Activated CD4-positive, alpha-beta T cell treated with anti-CD3 and anti-CD28 coated beads for 36 hours (primary cell): ENCODE measurements at regions not wholly inside any gene's neighbourhood (a gene's known extent, or its start where the extent isn't known, plus 50 kb on each side); places are given as distances from the start of the nearest gene placed in this dataset.

Experiments used
- ATAC-seq: fragments of 200-7000 bp; cut with Tn5 transposase; one replicate; pipeline ENCODE4 v1.10.0; 2021; ENCODE audit warnings: mild to moderate bottlenecking, moderate library complexity
- CTCF ChIA-PET: fragments of 350-600 bp; sonication (Branson Sonifier 250); formaldehyde crosslinking; loops from one replicate; lab custom pipeline; 2021; ENCODE audit warnings: antibody characterized with exemption; lab: Charles Lee
- POLR2A ChIA-PET: fragments of 350-600 bp; sonication (Branson Sonifier 250); formaldehyde crosslinking; loops from one replicate; lab custom pipeline; 2021; ENCODE audit warnings: antibody characterized with exemption, inconsistent platforms; lab: Charles Lee
- DNase-seq: peaks from one replicate; pipeline ENCODE4 v3.0.0-alpha.2; 2020
- H3K27ac Mint-ChIP-seq: one replicate; pipeline ENCODE4 v1.8.0; 2021; ENCODE audit warnings: mixed read lengths
- H3K27me3 Mint-ChIP-seq: one replicate; pipeline ENCODE4 v1.8.0; 2021; ENCODE audit warnings: mixed read lengths
- H3K36me3 Mint-ChIP-seq: one replicate; pipeline ENCODE4 v1.8.0; 2021; ENCODE audit warnings: low read depth, mixed read lengths
- H3K4me1 Mint-ChIP-seq: one replicate; pipeline ENCODE4 v1.8.0; 2021; ENCODE audit warnings: mixed read lengths
- H3K4me3 Mint-ChIP-seq: one replicate; pipeline ENCODE4 v1.8.0; 2021; ENCODE audit warnings: mild to moderate bottlenecking, moderate library complexity, mixed read lengths
- H3K9me3 Mint-ChIP-seq: one replicate; pipeline ENCODE4 v1.8.0; 2021; ENCODE audit warnings: low read depth, mixed read lengths
- intact Hi-C, 2 experiments: fragments of 100-400 bp; cut with DNase I in 1 of 2; cut with micrococcal nuclease in 1 of 2; formaldehyde crosslinking; loops; one replicate each; pipeline versions ENCODE4 v1.14.2 to v1.15.1; 2022 to 2024; cut with DNase I, micrococcal nuclease

DNA sequence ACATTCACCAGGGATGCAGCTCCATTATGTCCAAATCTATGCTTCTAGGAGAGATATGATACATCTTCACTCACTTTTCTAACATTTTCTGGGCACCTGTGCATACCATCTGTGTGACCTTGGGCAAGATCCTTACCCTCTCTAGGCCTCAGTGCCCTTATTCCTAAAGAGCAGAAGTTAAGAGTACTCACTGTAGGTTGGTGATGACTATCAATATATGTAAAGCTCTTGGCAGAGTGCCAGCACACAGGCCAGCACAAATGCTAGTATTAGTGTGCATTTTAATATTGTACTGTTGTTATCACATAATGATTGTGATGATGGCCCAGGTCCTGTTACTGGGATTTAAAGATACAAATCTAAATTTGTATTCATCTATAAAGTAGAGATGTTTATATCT lies 199.2 kb downstream of the RAD51AP2 start:
- DNase-seq: no peak
- no peaks in the 10 kb centered on the region for H3K4me1 Mint-ChIP-seq
- no peak overlapping the region for H3K4me3 Mint-ChIP-seq
- POLR2A ChIA-PET: no interaction called here
- H3K27ac Mint-ChIP-seq: no peak overlapping the region
- CTCF ChIA-PET: no interaction called here
- no peak for ATAC-seq
- intact Hi-C loops: loop anchor here in 1 of 2 experiments (10.0 kb wide), 1 partner anchor 356 kb away; no protein-coding TSS in a partner anchor
- H3K9me3 Mint-ChIP-seq: no peaks in the 10 kb centered on the region
- H3K27me3 Mint-ChIP-seq: peaks cover 2% of the 10 kb centered on the region
- no peaks in the 10 kb centered on the region for H3K36me3 Mint-ChIP-seq

DNA sequence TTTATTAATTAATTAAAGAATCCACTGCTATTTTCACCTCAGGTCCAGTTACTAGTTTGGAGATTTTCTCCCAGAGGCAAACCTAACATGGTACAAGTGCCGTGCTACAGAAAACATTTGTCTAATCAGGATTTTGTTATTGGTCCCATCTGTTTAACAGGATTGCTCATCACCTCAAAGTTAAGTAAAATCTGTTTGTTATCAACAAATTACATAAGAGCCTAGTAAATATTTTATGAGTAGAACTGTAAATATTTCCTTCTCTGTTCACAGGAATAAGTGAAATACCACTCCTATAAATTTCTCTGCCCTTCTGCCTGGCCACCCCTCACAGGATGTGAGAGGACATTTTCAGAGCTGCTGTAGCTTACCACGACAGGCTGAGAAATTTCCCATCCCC lies 200.2 kb downstream of the RAD51AP2 start:
- Mint-ChIP-seq H3K27me3 (peaks cover 4% of the 10 kb centered on the region), H3K9me3 (no peaks in the 10 kb centered on the region), H3K4me3 (no peak overlapping the region), H3K36me3 (no peaks in the 10 kb centered on the region), H3K27ac (no peak overlapping the region), H3K4me1 (no peaks in the 10 kb centered on the region)
- intact Hi-C loops: loop anchor here in 1 of 2 experiments (10.0 kb wide), 1 partner anchor 357 kb away; no protein-coding TSS in a partner anchor
- POLR2A ChIA-PET: no interaction called here
- no peak for DNase-seq
- ATAC-seq: no peak
- CTCF ChIA-PET: no interaction called here

DNA sequence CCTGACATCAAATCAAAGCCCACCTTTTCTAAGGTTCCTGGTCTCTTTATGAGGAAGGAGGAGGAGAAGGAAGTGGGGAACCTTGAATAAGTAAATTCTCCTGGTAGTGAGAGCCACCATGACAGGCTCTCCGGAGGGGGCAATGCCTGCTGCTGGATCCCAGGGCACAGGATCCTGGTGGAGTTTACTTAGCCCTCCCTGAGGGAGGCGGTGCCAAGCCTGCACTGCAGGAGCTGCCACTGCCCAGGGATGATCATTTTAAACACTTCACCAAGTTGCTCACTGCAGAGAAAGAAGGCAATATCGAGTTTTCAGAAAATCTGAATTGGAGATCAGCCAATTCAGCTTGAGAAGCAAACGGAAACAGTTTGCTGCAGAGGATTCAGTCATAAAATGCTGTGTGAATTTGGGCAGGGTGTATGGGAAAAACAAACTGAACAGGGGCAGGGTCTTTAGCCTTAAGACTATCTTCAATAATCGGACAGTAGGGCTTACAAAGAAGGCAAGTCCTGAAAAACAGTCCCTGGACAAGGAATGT lies 200.7 kb downstream of the RAD51AP2 start:
- H3K9me3 Mint-ChIP-seq: no peaks in the 10 kb centered on the region
- POLR2A ChIA-PET: no interaction called here
- H3K27ac Mint-ChIP-seq: no peak overlapping the region
- DNase-seq (no peak), ATAC-seq (no peak)
- H3K27me3 Mint-ChIP-seq: peaks cover 4% of the 10 kb centered on the region
- H3K4me3 Mint-ChIP-seq: no peak overlapping the region
- no peaks in the 10 kb centered on the region for H3K36me3 Mint-ChIP-seq
- H3K4me1 Mint-ChIP-seq: peaks cover under 1% of the 10 kb centered on the region
- intact Hi-C loops: loop anchor here in 1 of 2 experiments (10.0 kb wide), 1 partner anchor 357 kb away; no protein-coding TSS in a partner anchor
- CTCF ChIA-PET: no interaction called here

DNA sequence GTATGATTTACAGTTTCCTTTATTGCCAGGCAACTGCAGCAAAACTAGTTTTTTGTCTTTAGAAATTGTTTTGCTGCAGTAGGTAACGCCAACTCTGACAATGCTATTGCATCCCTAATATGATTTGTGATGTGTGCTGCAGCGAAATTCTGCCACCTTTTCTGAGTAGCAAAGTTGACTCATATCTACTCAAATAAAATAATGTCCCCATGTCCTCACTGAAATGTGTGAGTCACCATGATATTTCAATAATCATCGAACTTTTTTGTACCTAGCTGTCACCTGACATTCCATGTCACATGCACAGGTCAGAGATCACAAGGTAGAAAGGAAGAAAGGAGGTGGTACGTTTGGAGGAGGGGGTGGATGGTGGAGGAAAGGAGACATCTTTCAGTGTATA lies 205.0 kb downstream of the RAD51AP2 start:
- ATAC-seq: no peak
- H3K36me3 Mint-ChIP-seq: no peaks in the 10 kb centered on the region
- ChIA-PET CTCF (no interaction called here), POLR2A (no interaction called here)
- H3K27ac Mint-ChIP-seq: no peak overlapping the region
- peaks cover 6% of the 10 kb centered on the region for H3K4me1 Mint-ChIP-seq
- H3K27me3 Mint-ChIP-seq: peaks cover 12% of the 10 kb centered on the region
- DNase-seq: no peak
- intact Hi-C loops: loop anchor here in 1 of 2 experiments (10.0 kb wide), 1 partner anchor 362 kb away; no protein-coding TSS in a partner anchor
- no peak overlapping the region for H3K4me3 Mint-ChIP-seq
- no peaks in the 10 kb centered on the region for H3K9me3 Mint-ChIP-seq

- POLR2A ChIA-PET: no interaction called here
- Mint-ChIP-seq H3K9me3 (no peaks in the 10 kb centered on the region), H3K27ac (no peak overlapping the region), H3K27me3 (peaks cover 13% of the 10 kb centered on the region), H3K36me3 (no peaks in the 10 kb centered on the region), H3K4me1 (peaks cover 6% of the 10 kb centered on the region), H3K4me3 (no peak overlapping the region)
- peak; percentile 72 for ATAC-seq
- intact Hi-C loops: loop anchor here in 1 of 2 experiments (10.0 kb wide), 1 partner anchor 363 kb away; no protein-coding TSS in a partner anchor
- CTCF ChIA-PET: no interaction called here
- DNase-seq: no peak
Observed at GRCh38 chr2:17311771-17312511, 206.3 kb downstream of the RAD51AP2 start.

- ChIA-PET CTCF (interaction anchor here (1.4 to 1.6 kb wide), 2 partner anchors 360 to 543 kb away, joined by 3 to 5 read pairs; no protein-coding TSS in a partner anchor), POLR2A (interaction anchor here (0.6 kb wide), 1 partner anchor 347 kb away, joined by 3 read pairs; no protein-coding TSS in a partner anchor)
- peaks cover 6% of the 10 kb centered on the region for H3K4me1 Mint-ChIP-seq
- no peaks in the 10 kb centered on the region for H3K9me3 Mint-ChIP-seq
- H3K4me3 Mint-ChIP-seq: no peak overlapping the region
- H3K36me3 Mint-ChIP-seq: no peaks in the 10 kb centered on the region
- no peak overlapping the region for H3K27ac Mint-ChIP-seq
- H3K27me3 Mint-ChIP-seq: peaks cover 12% of the 10 kb centered on the region
- intact Hi-C loops: loop anchor here in 1 of 2 experiments (10.0 kb wide), 1 partner anchor 364 kb away; no protein-coding TSS in a partner anchor
- no peak for ATAC-seq
- DNase-seq: no peak
Observed at GRCh38 chr2:17311106-17311619, 207.1 kb downstream of the RAD51AP2 start.

DNA sequence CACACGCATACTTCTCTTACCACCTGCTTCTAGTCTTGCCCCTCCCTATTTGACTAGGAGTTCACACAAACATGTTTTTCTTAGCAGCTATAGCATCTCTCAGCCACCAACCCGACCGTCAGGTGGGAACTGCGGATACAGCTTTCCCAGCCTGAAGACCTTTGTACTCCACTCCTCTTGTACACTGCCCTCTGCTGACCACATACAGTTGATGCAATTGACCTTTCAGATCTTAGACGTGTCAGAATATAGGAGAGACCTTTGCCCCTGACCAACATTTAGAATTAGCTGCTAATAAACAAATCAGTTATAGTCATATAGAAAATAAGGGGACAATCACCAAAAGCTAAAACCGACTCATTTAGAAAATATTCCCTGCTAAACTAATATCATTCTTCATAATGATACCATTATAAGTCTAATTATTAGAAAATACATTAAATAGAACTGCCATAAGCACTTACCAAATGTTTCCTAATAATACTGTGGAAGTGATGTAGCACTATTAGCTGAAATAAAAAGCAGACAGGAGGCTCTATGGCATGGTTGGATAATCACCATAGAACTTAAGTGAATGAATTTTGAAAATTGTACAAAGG lies 208.4 kb downstream of the RAD51AP2 start:
- Mint-ChIP-seq H3K27me3 (peaks cover 12% of the 10 kb centered on the region), H3K4me3 (no peak overlapping the region), H3K4me1 (peaks cover 6% of the 10 kb centered on the region), H3K27ac (no peak overlapping the region), H3K36me3 (no peaks in the 10 kb centered on the region), H3K9me3 (no peaks in the 10 kb centered on the region)
- peak; percentile 21 for DNase-seq
- intact Hi-C loops: loop anchor here in 1 of 2 experiments (1.0 to 10.0 kb wide), 2 partner anchors 365 to 537 kb away; no protein-coding TSS in a partner anchor
- ChIA-PET POLR2A (no interaction called here), CTCF (interaction anchor here (0.6 to 1.6 kb wide), 3 partner anchors 187 to 541 kb away, joined by 3 to 5 read pairs (median 4); no protein-coding TSS in a partner anchor)
- ATAC-seq: no peak

- Mint-ChIP-seq H3K27ac (no peak overlapping the region), H3K4me1 (peaks cover 6% of the 10 kb centered on the region), H3K9me3 (no peaks in the 10 kb centered on the region), H3K27me3 (peaks cover 12% of the 10 kb centered on the region), H3K4me3 (no peak overlapping the region), H3K36me3 (no peaks in the 10 kb centered on the region)
- ChIA-PET POLR2A (no interaction called here), CTCF (interaction anchor here (0.6 kb wide), 2 partner anchors 11 to 187 kb away, joined by 3 to 4 read pairs; no protein-coding TSS in a partner anchor)
- DNase-seq: no peak
- intact Hi-C loops: loop anchor here in 1 of 2 experiments (1.0 kb wide), 1 partner anchor 536 kb away; no protein-coding TSS in a partner anchor
- ATAC-seq: no peak
Observed at GRCh38 chr2:17309181-17309580, 209.1 kb downstream of the RAD51AP2 start.

GRCh38 chr2:17306706-17307105 lies 211.5 kb downstream of the RAD51AP2 start:
- no peak overlapping the region for H3K4me3 Mint-ChIP-seq
- intact Hi-C loops: no loop called here
- no peaks in the 10 kb centered on the region for H3K36me3 Mint-ChIP-seq
- CTCF ChIA-PET: interaction anchor here (0.8 kb wide), 1 partner anchor 735 kb away, joined by 3 read pairs; no protein-coding TSS in a partner anchor
- peaks cover 9% of the 10 kb centered on the region for H3K27me3 Mint-ChIP-seq
- ATAC-seq (no peak), DNase-seq (no peak)
- H3K4me1 Mint-ChIP-seq: no peaks in the 10 kb centered on the region
- POLR2A ChIA-PET: no interaction called here
- H3K9me3 Mint-ChIP-seq: no peaks in the 10 kb centered on the region
- no peak overlapping the region for H3K27ac Mint-ChIP-seq

- peaks cover 8% of the 10 kb centered on the region for H3K27me3 Mint-ChIP-seq
- H3K36me3 Mint-ChIP-seq: no peaks in the 10 kb centered on the region
- ChIA-PET POLR2A (no interaction called here), CTCF (no interaction called here)
- no peak for ATAC-seq
- H3K27ac Mint-ChIP-seq: no peak overlapping the region
- intact Hi-C loops: no loop called here
- DNase-seq: no peak
- no peak overlapping the region for H3K4me3 Mint-ChIP-seq
- H3K9me3 Mint-ChIP-seq: no peaks in the 10 kb centered on the region
- H3K4me1 Mint-ChIP-seq: no peaks in the 10 kb centered on the region
Observed at GRCh38 chr2:17306219-17306618, 212.0 kb downstream of the RAD51AP2 start.

GRCh38 chr2:17303521-17303920 lies 214.7 kb downstream of the RAD51AP2 start:
- intact Hi-C loops: no loop called here
- no peaks in the 10 kb centered on the region for H3K4me1 Mint-ChIP-seq
- H3K27ac Mint-ChIP-seq: no peak overlapping the region
- peaks cover 3% of the 10 kb centered on the region for H3K27me3 Mint-ChIP-seq
- DNase-seq (no peak), ATAC-seq (no peak)
- CTCF ChIA-PET: no interaction called here
- H3K36me3 Mint-ChIP-seq: no peaks in the 10 kb centered on the region
- no peak overlapping the region for H3K4me3 Mint-ChIP-seq
- POLR2A ChIA-PET: no interaction called here
- no peaks in the 10 kb centered on the region for H3K9me3 Mint-ChIP-seq
